HEK293T (cell line): ENCODE measurements at regions not wholly inside any gene's neighbourhood (a gene's known extent, or its start where the extent isn't known, plus 50 kb on each side); places are given as distances from the start of the nearest gene placed in this dataset.

Experiments used
- ARNT ChIP-seq: fragments of 450-650 bp; IDR thresholded peaks from 2 replicates; pipeline ENCODE4 v1.6.1; 2017; ENCODE audit warnings: mild to moderate bottlenecking
- BHLHE40 ChIP-seq: fragments of 450-650 bp; IDR thresholded peaks from 2 replicates; pipeline ENCODE4 v1.6.1; 2016; ENCODE audit warnings: mild to moderate bottlenecking, moderate library complexity, borderline replicate concordance
- CTBP1 ChIP-seq: fragments of 450-650 bp; IDR thresholded peaks from 2 replicates; pipeline ENCODE4 v1.6.1; 2016; ENCODE audit warnings: borderline replicate concordance
- FOXA1 ChIP-seq: fragments of 450-650 bp; IDR thresholded peaks from 2 replicates; pipeline ENCODE4 v1.6.1; 2016; ENCODE audit warnings: mild to moderate bottlenecking
- FOXK2 ChIP-seq: fragments of 450-650 bp; IDR thresholded peaks from 2 replicates; pipeline ENCODE4 v1.6.1; 2016; ENCODE audit warnings: mild to moderate bottlenecking
- HDGF ChIP-seq: fragments of 450-650 bp; IDR thresholded peaks from 2 replicates; pipeline ENCODE4 v1.6.1; 2017; ENCODE audit warnings: antibody characterized with exemption, borderline replicate concordance
- L3MBTL2 ChIP-seq: fragments of 450-650 bp; conservative IDR thresholded peaks from 2 replicates; pipeline ENCODE4 v1.6.1; 2016; ENCODE audit warnings: mild to moderate bottlenecking
- NFRKB ChIP-seq: fragments of 450-650 bp; IDR thresholded peaks from 2 replicates; pipeline ENCODE4 v1.6.1; 2016; ENCODE audit warnings: mild to moderate bottlenecking, moderate library complexity
- PKNOX1 ChIP-seq: fragments of 450-650 bp; IDR thresholded peaks from 2 replicates; pipeline ENCODE4 v1.6.1; 2016
- SP1 ChIP-seq: fragments of 450-650 bp; IDR thresholded peaks from 2 replicates; pipeline ENCODE4 v1.6.1; 2017
- SUZ12 ChIP-seq: fragments of 450-650 bp; IDR thresholded peaks from 2 replicates; pipeline ENCODE4 v1.6.1; 2016; ENCODE audit warnings: mild to moderate bottlenecking
- TARDBP ChIP-seq: fragments of 450-650 bp; IDR thresholded peaks from 2 replicates; pipeline ENCODE4 v1.6.1; 2016
- ZNF384 ChIP-seq: fragments of 450-650 bp; IDR thresholded peaks from 2 replicates; pipeline ENCODE4 v1.6.1; 2016

- TF ChIP-seq HDGF = no peak
- TF ChIP-seq TARDBP = no peak
- TF ChIP-seq FOXK2 = no peak
- TF ChIP-seq SP1 = no peak
- TF ChIP-seq BHLHE40 = no peak
- no peak for TF ChIP-seq PKNOX1
- no peak for TF ChIP-seq ZNF384
- no peak for TF ChIP-seq NFRKB
- no peak for TF ChIP-seq FOXA1
- no peak for TF ChIP-seq ARNT
- TF ChIP-seq SUZ12 = no peak
- no peak for TF ChIP-seq CTBP1
- TF ChIP-seq L3MBTL2 = no peak
Observed at GRCh38 chr12:33708935-33709334, 269.3 kb upstream of the SYT10 start.
